Fibroblast of skin of left quadriceps (primary cell): ENCODE measurements at regions not wholly inside any gene's neighbourhood (a gene's known extent, or its start where the extent isn't known, plus 50 kb on each side); places are given as distances from the start of the nearest gene placed in this dataset.
"Not testable (repeated sequence)": the region's sequence is repeated elsewhere in the genome, so short reads cannot be mapped to it uniquely, and the experiment has no call there.

Experiments
- DNase-seq, 2 experiments: peaks; one replicate each; pipeline ENCODE4 v3.0.0-alpha.2; 2013; ENCODE audit warnings: low read depth in 2 of 2

- DNase-seq: no peak
These were observed 221.4 kb upstream of the ST6GAL2 start for GRCh38 chr2:107107351-107107750.

DNA sequence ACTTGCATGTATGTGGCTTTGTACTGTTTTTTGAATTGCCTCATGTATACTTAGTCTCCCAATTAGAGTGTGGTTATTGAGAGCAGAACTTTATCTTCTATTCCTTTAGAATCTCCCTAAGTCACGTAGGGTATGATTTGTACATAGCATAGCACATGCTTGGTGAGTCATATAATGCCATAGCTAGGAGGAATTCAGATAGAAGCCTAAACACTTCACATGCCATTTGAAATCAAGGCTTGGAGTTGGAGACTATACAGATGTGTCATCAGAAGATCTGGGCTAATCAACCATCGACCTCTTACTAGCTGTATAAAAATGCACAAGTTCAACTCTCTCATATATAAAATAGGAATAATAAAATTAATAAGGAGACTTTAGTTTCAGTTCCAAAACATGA, 222.6 kb upstream of the ST6GAL2 start:
- DNase-seq: peak; percentile 46 to 49

GRCh38 chr2:107111623-107112022, 225.7 kb upstream of the ST6GAL2 start:
- no peak for DNase-seq

GRCh38 chr2:107112561-107112960, 226.6 kb upstream of the ST6GAL2 start:
- no peak for DNase-seq

GRCh38 chr2:107128381-107128780, 242.4 kb upstream of the ST6GAL2 start:
- DNase-seq: no peak

- no peak for DNase-seq
These were observed 246.1 kb upstream of the ST6GAL2 start for GRCh38 chr2:107132070-107132469.

GRCh38 chr2:107132746-107133145, 246.8 kb upstream of the ST6GAL2 start:
- DNase-seq: no peak

GRCh38 chr2:107133412-107133811, 247.4 kb upstream of the ST6GAL2 start:
- no peak for DNase-seq

DNA sequence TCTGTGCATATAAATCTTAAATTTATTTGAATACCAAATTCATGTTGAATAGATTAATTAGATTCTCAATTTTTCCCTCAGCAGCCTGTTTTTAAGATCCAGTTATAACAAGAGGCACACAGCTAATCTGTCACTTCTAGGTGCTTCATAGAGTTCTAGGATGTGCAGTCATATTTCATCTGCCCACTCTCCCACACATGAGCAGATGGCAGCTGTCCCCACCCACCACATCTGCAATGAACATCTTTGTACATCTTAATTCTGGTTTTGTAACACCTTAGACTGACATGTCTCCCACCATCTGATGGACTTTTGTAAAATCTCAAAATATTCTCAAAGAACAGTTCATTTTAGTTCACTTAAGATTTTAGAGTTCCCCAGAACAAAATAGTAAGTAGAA, 250.8 kb upstream of the ST6GAL2 start:
- DNase-seq: no peak

DNA sequence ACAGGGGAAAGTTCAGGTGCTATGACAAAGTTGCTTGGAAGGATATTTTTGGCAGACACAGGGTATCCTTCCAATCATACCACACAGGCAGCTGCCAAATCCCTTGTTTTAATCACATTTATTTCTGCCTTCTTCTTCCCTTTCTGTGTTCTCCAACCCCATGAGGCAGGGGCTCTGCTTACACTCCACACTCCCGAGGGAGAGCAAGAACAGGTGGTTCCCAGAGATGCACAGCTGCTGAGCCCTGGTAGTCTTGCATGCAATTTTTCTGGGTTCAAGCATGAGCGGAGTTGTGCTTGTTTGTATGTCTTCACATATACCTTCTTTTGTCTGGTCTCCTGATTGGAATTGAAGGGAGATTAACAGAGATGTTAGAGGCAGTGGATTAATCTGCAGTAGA, 251.7 kb upstream of the ST6GAL2 start:
- no peak for DNase-seq

DNA sequence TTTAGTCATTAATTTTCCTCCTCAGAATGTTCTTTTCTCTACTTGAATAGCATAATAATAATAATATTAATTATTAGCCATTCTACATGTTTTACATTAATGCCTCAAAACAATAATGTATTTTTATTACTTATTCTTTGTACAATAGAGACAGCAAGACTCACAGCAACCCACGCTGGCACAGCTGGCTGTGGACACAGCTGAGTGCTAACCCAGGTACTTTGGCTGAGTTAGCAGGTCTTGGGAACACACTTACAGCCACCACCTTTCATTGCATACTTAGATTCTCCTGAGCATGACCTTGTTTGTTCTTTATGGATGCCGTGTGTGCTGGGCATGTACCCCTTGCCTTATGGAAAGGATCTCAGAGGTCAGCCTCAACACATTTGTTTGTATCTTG, 260.2 kb upstream of the ST6GAL2 start:
- DNase-seq: no peak

- DNase-seq: not testable (repeated sequence)
These were observed 260.7 kb upstream of the ST6GAL2 start for GRCh38 chr2:107146645-107147044.

- DNase-seq: no peak
These were observed 262.1 kb upstream of the ST6GAL2 start for GRCh38 chr2:107148055-107148454.

DNA sequence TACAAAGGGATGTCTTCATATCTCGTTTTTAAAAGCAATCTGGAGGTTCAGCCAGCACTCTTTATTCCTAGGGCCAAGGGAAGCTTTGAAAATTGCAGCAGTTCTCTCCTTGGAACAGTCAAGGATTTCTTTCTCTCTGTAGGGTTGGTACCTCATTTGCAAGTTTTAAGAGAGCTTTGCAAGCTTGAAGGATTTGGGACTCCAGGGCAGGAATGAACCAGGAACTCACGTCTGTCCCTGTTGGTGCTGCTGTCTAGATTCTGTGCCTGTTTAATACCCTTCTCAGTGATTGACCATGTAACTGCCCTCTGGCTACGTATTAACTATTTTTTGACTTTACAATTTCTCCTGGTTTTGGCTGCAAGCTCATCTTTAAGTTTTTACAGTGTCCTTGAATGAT, 262.5 kb upstream of the ST6GAL2 start:
- no peak for DNase-seq

GRCh38 chr2:107160640-107161239, 274.8 kb upstream of the ST6GAL2 start:
- no peak for DNase-seq

DNA sequence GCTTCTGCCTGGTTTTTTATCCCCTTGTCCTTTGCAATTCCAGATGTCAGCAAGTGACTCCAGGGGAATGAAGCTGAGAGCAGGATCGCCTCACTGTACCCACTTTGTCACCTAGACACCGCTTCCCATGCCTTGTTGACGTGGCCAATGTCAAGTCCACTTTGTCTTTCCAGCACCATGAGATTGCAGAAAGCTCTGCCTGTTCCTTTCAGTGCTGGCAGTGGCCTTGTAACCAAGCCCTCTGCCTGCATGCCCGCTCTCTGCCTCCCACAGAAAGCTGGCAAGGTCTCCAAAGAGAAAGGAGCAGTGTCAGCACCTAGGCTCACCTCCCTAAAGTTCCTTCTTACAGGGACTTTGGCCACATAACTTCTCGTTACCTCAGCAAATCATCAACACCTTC, 282.2 kb upstream of the ST6GAL2 start:
- no peak for DNase-seq

- DNase-seq: peak; percentile 8 to 24
These were observed 288.2 kb upstream of the ST6GAL2 start for GRCh38 chr2:107174171-107174570.

DNA sequence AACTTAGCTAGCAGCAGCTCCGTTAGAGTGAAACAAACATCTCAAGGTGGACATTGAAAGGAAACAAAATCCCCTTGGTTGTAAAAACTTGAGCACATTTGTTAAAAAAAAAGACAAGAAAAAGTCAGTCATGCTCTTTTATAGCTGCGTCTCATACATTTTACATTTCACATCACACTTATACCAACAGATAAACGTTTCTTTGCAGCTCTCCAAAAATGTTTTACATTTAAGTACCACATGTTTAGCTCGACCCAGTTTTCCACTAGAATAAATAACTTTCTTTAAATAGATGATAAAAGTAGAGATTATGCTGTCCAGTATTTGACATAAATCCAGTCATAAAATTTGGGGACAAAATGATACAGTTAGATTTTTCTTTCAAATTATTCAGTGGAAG, 297.0 kb upstream of the ST6GAL2 start:
- no peak for DNase-seq

GRCh38 chr2:107187870-107188269, 301.9 kb upstream of the ST6GAL2 start:
- no peak for DNase-seq

GRCh38 chr2:107195631-107196030, 309.7 kb upstream of the ST6GAL2 start:
- no peak for DNase-seq

DNA sequence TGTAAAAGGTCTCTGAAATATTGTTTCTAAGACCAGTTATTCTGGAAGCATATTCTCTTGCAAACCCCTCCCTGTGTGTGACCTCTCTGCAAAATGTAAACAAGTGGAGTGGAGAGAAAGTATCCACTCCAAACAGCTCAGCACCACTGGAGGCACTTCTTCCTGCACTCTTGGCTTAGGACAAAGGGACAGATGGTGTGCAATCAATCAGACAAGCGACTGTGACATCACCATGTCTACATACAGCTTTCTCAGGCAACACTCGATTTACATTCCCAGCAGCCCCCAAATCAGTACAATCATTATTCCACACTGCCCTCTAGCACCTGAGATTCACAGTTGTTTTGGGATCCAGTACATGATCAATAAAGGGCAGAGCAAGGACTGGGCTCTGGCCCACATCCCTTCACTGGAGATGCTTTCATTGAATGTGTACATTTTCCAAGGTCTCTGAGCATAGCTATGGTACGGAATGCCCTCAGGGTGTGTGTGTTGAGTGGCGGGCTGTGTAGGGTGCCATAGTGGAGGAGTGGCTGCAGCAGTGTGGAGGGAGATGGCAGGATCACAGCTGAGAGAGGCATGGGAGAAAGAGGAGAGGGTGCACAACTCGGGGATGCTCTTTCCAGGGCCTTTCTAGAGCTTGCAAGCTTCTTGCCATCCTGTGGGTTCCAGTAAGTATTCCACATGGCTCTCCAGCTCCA, 311.8 kb upstream of the ST6GAL2 start:
- DNase-seq: no peak

GRCh38 chr2:107202962-107203591, 317.1 kb upstream of the ST6GAL2 start:
- no peak for DNase-seq
